IgD-negative memory B cell (primary cell): ENCODE measurements at regions not wholly inside any gene's neighbourhood (a gene's known extent, or its start where the extent isn't known, plus 50 kb on each side); places are given as distances from the start of the nearest gene placed in this dataset.

Experiments used
- H3K27ac Mint-ChIP-seq, 3 donors: one replicate each; pipeline ENCODE4 v1.8.0; 2020 to 2022; ENCODE audit warnings: mild to moderate bottlenecking in 3 of 3, mixed read lengths in 3 of 3, moderate library complexity in 1 of 3
- H3K27me3 Mint-ChIP-seq: one replicate; pipeline ENCODE4 v1.8.0; 2021; ENCODE audit warnings: mixed read lengths
- H3K36me3 Mint-ChIP-seq: one replicate; pipeline ENCODE4 v1.8.0; 2020; ENCODE audit warnings: mild to moderate bottlenecking, mixed read lengths
- H3K4me1 Mint-ChIP-seq, 3 donors: one replicate each; pipeline ENCODE4 v1.8.0; 2020 to 2022; ENCODE audit warnings: mixed read lengths in 3 of 3, mild to moderate bottlenecking in 1 of 3
- H3K4me3 Mint-ChIP-seq, 4 donors: one replicate each; pipeline ENCODE4 v1.8.0; 2020 to 2022; ENCODE audit warnings: mild to moderate bottlenecking in 4 of 4, mixed read lengths in 4 of 4, moderate library complexity in 3 of 4
- H3K9me3 Mint-ChIP-seq, 3 donors: one replicate each; pipeline ENCODE4 v1.8.0; 2020 to 2021; ENCODE audit warnings: mixed read lengths in 3 of 3, mild to moderate bottlenecking in 1 of 3

GRCh38 chrX:120697053-120697452, 67.2 kb upstream of the C1GALT1C1 start:
- Mint-ChIP-seq H3K4me1 (peaks cover 0 to 3% (median 0%) of the 10 kb centered on the region in 3 donors), H3K9me3 (peaks cover 6 to 14% (median 9%) of the 10 kb centered on the region in 3 donors), H3K27ac (no peak overlapping the region), H3K27me3 (no peaks in the 10 kb centered on the region), H3K4me3 (no peak overlapping the region), H3K36me3 (no peaks in the 10 kb centered on the region)

GRCh38 chrX:120692319-120692718, 62.5 kb upstream of the C1GALT1C1 start:
- peaks cover 0 to 1% (median 1%) of the 10 kb centered on the region in 3 donors for H3K9me3 Mint-ChIP-seq
- H3K4me1 Mint-ChIP-seq = peaks cover 0 to 3% (median 0%) of the 10 kb centered on the region in 3 donors
- H3K36me3 Mint-ChIP-seq = no peaks in the 10 kb centered on the region
- no peak overlapping the region for H3K27ac Mint-ChIP-seq
- H3K4me3 Mint-ChIP-seq = no peak overlapping the region
- H3K27me3 Mint-ChIP-seq = no peaks in the 10 kb centered on the region

GRCh38 chrX:120690941-120691340, 61.1 kb upstream of the C1GALT1C1 start:
- H3K4me1 Mint-ChIP-seq = no peaks in the 10 kb centered on the region
- H3K9me3 Mint-ChIP-seq = no peaks in the 10 kb centered on the region
- no peak overlapping the region for H3K27ac Mint-ChIP-seq
- H3K4me3 Mint-ChIP-seq = no peak overlapping the region
- H3K27me3 Mint-ChIP-seq = no peaks in the 10 kb centered on the region
- H3K36me3 Mint-ChIP-seq = no peaks in the 10 kb centered on the region

DNA sequence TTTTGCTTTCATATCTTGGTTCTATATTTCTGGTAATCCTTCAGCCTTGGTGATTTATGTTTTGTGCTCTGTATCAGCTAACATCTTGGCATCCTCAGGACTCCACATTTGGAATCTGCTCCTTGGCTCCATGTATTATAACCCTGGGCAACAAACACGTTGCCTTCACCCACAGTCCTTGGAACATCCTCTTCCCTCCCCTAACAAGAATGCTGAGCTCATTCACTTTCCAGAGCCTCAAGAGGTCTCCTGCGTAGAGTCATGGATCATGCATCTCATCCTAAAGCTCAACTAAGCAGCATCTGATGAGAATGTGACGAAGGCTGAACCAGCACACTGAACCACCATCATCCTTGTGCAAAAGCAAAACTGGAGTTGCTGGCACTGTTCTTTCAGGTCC, 60.5 kb upstream of the C1GALT1C1 start:
- no peak overlapping the region for H3K4me3 Mint-ChIP-seq
- no peaks in the 10 kb centered on the region for H3K4me1 Mint-ChIP-seq
- H3K9me3 Mint-ChIP-seq = no peaks in the 10 kb centered on the region
- no peaks in the 10 kb centered on the region for H3K27me3 Mint-ChIP-seq
- H3K36me3 Mint-ChIP-seq = no peaks in the 10 kb centered on the region
- H3K27ac Mint-ChIP-seq = no peak overlapping the region

DNA sequence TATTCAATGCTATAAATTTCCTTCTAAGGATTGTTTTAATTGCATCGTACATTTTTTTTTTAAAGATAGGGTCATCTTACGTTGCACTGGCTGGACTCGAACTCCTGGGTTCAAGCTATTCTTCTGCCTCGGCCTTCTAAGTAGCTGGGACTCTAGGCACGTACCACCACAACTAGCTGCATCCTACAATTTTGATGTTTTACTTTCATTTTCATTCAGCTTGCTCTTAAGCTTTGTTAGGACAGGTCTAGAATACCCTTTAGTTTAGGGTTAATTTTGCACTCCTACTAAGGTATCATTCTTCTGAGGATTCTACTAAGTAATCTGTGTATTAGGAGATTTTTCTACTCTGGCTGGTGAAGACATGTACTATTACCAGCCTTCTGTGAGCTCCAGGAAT, 50.2 kb upstream of the C1GALT1C1 start:
- Mint-ChIP-seq H3K4me1 (peaks cover 0 to 4% (median 1%) of the 10 kb centered on the region in 3 donors), H3K36me3 (peaks cover 1% of the 10 kb centered on the region), H3K27me3 (no peaks in the 10 kb centered on the region), H3K27ac (no peak overlapping the region), H3K9me3 (peaks cover 3 to 13% (median 7%) of the 10 kb centered on the region in 3 donors), H3K4me3 (no peak overlapping the region)
